ENCODE measurements at regions not wholly inside any gene's neighbourhood (a gene's known extent, or its start where the extent isn't known, plus 50 kb on each side); places are given as distances from the start of the nearest gene placed in this dataset.
"Not testable (repeated sequence)": the region's sequence is repeated elsewhere in the genome, so short reads cannot be mapped to it uniquely, and the experiment has no call there.

DNA sequence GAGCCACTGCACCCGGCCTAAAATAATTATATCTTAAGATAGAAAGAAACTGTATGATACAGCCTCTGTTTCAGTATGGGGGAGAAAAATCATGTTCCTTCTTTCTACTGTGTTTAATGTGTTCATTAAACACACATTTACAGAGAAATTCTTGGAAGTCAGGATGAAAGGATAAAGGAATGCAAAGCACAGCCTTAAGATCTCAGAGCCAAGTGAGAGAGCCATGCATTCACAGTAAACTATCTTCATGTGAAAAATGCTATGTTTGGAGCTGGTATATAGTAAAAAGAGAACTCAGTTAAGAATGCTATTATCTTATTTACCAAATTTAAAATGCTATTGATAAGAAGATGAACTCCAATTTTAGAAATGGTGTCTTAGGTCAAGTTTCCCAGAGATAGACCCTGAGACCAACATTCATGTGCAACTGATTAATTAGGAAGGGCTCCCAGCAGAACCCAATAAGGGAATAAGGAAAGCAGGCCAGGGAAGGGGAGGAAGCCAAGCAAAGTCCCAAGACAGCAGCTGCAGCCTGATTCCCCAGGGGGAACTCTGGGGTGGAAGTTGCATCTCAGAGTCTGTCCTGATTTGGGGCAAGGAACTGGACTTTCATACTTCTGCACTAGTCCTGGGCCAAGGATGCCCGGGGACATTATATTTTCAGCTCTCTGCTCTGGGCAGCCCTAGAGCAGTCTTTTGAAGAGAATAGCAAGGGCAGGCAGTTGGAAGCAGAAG is 130.0 kb upstream of the ZNF648 start:
- DNase-seq: no peak

DNA sequence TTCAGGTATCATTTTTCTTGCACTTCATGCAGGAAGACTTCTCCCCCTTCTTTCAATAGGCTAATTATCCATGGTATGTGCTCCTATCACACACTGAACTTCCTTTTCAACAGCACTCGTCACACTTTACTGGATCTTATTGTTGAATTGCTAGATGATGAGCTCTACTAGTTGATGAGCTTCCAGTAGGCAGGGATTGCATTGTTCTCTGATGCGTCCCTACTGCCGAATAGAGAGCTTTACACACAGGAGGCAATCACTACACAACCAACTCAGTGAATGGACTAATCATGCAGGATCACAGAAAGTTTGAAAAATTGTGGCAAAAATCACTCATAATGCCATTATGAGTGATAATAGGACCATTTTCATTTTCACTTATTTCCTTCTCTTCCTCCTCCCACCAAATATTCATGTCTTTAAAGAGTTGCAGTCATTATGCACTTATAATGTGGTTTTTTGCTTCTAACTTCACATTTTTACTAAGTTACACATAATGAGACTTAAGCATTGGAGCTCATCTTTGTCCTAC is 128.1 kb upstream of the ZNF648 start:
- no peak for DNase-seq

DNA sequence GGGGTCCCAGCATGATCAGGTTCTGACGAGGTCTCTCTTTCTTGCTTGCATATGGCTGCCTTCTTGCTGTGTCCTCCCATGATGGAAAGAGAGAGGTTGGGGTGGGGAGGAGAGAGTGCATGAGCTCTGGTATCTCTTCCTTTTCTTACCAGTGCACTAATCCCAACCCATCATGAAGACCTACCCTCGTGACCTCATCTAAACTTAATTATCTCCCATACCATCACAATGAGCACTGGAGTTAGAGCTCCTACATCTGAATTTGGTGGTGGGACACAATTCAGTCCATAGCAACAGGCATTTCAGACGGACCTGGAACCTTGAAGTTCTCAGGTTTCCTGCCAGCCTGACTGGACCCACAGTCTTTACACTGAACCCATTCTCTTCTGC is 125.2 kb upstream of the ZNF648 start:
- DNase-seq: no peak

DNA sequence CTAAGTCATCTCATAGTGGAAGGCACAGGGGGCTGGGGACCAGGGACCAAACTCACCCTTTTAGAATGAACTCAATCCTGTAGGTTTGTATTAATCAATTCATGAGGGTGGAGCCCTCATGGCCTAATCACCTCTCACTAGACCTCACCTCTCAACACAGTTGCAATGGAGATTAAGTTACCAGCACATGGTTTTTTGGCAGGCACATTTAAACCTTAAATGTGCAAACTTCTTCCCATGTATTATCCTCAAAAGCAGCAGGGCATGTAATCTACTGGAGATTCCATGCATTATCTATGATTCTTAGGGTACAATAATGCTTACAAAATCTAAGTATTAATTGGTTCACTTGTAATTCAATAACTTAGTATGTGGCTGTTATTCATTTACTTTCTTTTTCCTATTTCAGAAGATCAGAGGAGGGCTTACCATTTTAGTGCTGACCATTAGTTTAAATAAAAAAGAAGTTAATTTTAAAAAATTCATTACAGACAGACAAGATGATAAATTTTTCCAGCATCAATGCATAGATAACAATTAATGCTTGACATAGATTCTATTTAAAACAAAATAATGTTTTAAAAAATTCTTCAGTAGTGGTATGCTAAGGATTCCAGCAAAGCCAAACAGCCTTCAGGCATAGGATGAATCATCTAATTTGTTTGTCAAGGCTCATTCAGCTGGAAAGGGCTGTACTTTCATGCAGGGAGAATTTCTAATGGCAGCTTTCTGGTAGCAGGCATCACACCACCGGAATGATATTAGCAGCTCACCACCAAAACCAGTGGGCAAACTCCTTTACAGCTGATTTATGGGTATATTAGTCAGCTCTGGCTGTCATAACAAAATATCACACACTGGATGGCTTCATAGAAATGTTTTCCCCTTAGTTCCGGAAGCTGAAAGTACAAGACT is 124.6 kb upstream of the ZNF648 start:
- DNase-seq: no peak

DNA sequence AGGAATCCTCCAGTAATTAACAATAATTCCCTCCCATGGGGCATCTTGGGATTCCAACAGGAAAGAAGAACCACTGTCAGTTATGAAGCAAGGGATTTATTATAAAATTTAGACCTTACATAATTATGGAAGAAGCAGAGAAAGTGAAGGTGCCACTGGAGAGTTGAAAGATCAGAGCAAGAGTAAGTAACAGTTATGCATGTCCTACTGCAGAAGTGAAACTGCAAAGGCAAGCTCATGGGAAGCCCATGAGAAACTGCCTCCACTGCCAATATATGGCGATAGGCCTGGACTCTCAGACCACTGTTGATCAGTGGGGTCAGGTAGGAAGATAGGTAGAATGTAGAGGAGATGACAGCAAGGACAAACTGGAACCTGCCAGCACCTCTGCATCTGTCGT is 123.6 kb upstream of the ZNF648 start:
- no peak for DNase-seq

DNA sequence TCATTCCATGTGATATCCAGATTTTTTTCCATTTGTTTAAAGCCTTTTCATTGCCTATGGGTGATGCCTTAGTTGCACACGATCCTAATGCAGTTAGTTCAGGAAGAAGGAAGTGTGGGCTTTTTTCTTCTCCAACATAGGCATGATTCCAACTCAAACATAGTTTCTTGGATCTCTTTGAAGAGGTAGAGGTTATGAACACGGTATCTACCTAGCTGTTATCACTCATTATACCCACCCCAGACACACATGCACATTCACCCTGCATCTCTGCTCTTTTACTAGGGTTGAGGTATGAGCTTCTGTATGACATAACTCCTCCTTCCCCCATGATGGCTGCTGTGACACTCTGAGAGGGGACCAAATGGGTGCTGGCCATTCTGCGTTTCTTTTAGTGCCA is 122.1 kb upstream of the ZNF648 start:
- DNase-seq: no peak

DNA sequence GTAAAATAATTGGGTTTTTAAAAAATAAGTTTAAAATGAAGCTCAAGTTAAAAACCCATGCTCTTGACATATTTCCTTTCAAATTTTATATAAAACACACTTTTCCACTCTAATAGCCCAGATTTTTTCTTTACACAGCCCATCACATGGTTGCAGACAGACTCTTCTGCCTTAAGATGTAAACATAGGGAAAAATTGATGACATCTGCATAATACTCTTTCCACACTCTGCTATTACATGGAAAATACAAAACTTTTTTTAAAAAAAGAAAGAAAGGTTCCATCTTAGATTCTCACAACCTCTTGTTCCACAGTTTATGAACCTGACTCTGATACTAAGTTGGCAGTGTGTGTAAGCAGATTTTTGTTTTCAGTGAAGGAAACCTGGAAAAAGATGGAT is 120.8 kb upstream of the ZNF648 start:
- no peak for DNase-seq

DNA sequence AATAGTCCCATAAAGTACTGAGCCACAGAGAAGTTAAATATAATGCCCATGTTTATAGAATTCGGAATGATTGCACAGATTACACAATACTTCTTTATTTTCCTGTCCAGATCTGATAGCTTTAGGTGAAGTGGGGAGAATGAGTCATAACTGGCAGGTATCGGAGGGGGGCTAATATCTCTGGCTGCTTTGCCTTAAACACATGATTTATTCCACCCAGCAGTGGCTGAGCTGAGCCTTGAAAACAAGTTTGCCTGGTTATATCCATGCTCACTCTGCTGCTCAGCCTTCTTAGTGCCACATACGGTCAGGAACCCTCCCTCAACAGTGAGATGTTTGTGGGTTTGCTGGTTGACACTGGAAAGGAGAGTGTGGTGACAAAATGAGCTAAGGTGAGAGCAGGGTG is 119.7 kb upstream of the ZNF648 start:
- DNase-seq: no peak

DNA sequence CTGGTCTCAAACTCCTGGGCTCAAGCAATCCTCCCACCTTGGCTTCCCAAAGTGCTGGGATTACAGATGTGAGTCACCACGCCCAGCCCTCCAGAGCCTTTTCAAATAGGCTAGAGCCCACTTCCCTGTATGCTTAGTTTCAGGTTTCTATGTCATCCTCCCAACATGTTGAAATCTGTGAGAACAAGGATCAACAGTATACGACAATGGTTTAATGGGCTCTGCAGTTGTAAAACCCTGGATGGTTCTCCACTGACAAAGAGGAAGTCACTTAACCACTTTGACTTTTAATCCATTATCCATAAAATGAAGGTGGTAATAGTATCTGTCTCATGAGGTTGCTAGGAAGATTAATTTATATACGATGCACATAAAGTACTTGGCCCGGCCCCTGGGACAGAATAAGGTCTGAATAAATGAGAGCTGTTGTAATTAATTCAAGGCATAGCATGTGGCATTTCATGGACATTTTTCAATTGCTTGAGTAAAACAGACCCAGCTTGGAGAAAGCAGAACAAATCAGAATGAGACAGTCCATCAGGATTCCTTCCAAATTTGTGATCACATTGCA is 113.9 kb upstream of the ZNF648 start:
- DNase-seq: no peak

DNA sequence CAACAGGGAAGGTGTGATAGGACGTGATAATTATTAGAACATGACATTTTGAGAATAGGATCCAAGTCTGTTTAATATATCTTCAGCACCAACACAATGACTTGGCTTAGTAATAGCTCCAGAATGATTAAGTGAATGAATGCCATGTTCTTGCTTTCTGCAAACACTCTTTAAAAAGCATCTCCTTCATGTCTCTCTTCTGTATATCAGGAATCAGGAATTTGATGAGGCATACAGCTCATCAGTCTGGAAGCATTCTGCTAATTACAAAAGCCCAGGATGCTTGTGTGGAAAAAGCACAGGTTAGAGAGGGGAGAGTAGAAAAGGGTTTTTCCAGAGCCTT is 113.0 kb upstream of the ZNF648 start:
- DNase-seq: no peak

DNA sequence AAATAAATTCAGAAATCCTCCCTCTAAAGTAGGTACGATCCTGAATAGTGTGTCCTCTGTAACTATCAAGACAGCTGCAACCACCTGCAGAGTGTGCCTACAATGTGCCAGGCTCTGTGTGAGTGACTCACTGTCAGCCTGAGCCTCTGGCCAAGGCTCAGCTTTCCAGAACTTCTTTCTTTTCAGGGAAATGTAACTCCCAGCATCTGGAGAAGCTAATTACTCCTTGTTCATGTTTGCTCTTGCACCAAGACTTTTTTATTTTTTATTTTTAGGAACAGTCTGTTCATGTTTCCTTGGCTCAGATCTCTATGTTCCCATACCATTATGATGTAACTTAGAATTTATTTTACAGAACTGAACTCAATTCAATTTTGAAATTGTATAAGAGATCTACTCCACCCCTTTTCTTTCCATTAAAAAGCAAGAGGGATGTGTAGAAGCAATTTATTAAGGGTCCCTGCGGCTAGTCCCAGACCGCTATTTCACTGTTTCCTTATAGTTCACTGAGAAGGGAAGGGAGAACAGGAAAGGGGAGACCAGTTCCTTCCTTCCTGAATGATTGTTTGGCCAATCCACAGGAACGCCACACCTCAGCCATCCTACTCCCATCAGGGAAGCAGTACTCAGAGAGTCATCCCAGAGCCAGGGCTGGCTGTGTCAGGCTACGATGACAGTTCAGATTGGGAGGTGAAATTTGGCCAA is 112.4 kb upstream of the ZNF648 start:
- DNase-seq: no peak

DNA sequence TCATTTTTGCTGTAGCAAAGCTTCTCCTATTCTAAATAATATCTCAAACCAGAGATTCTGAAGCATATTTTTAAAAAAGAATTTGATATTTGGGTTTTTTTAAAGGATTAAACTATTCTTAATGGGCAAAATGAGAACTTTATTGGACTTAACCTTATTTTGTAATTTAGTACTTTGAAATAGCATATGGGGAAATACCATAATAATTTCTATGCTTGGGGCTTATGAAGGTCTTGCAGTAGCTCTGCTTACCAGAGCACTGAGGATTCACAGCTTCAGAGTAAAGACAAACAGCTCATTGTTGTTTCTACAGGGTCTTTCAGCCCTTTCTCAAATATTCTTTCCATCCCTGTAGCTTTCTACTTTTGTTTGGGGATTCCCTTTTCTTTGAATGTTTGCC is 111.2 kb upstream of the ZNF648 start:
- no peak for DNase-seq

DNA sequence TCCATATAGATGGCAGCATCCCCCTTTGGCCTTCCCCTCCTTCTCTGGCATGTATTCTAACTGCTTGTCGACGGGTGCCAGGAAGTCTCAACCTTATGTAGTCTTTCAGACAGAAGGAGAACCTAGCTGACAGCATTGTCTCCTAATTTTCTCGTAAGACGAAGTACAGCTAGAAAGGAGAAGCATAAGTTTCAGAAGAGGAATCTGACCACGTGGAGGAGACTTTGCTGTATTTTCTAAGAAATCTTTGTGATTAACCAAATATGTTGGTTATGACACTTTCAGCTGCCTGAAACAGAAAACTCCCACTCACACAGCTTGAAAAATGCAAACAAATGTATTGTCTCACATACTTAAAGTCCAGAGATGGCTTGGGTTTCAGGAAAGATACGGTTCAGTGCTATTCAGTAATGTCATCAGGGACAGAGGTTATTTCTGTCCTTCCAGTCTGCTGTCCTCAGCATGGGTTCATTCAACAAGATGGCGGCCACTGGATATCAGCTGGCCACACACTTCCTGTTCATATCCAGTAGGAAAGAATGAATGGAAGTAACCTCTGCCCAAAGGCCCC is 109.5 kb upstream of the ZNF648 start:
- no peak for DNase-seq

DNA sequence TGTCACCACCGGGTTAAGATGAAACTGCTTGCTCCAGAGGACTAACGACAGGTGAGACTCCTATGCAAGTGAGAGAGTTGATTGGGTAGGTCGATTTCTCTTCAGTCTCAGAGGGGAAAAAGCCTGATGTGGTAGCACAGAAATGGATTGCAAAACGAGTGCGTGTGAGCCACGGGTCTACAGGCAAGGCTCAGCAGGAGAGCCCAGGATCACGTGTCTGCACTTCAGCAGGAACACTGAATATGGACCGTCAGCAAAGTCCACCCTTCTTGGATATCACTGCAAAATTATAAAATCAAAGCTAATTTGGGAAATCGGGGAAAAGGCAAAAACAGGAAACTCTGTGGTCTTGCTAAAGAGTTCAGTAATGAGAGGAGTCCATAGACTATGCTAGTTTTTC is 107.7 kb upstream of the ZNF648 start:
- DNase-seq: no peak

DNA sequence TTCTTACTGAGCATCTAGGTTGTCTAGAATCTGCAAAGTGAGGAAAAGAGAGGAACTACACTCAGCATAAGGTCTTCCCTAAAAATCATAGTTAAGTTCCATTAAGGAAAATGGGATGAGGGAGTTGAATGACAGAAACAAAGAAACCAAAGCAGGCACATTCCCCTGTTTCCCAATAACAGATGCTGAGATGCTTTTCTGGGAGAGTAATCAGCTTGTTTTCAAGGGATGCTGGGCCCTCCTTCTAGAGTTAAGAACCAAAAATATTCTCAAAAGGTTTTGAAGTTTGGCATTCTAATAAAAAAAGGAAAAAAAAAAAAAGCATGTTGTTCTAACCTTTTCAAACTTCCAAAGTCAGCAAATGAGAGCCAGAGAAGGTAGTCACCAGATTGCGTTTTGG is 105.2 kb upstream of the ZNF648 start:
- DNase-seq: no peak

DNA sequence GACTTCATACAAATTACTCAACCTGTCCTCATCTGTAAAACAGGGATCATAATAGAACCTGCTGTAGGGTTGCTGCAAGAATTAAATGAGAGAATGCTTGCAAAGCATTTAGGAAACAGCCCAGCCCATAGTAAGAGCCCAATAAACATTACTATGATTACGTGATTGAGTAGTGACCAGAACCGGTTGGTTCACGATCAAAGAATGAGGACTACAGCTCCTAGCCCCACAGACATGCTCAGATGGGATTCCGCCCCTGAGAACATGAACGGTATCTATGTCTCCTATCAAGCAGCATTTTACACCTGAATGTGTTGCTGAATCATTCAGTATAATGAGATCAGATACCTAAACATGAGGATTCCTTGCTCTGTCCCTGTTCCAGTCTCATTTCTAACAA is 104.8 kb upstream of the ZNF648 start:
- DNase-seq: no peak

DNA sequence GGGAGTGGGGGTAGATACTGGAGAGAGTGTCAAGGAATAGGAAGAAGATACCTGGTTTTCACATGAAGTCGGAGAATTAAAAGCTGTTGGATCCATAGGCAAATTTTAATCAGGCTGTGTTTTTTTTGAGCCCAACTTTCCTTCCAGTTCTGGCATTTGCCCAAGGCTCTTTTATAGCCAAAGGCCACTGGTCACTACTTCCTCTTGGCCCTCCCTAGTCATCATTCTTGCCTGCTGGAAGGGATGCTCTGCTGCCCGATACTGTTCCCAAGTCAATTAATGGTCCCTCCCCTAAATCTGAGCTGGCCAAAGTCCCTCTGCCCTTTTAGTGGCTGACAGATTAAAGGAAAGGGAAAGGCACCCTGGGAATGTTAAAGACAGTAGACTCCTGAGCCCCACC is 102.8 kb upstream of the ZNF648 start:
- DNase-seq: no peak

DNA sequence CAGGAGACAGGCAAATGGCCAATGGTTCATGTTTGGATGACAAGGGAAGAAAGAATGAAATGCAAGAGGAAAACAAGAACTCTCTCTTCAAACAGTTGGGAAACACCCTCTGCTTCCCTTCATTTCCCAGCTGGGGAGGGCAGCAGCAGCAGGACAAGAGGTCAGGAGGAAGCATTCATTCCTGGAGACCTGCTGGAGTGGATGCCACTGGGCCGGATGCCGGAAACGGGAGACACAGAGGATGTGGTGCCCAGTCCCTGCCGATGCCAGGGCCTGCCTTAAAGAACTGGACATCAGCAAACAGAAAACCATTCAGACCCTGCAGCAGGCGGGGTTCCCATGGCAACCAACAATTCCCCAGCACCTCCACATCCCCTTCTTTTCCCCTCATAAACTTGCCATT is 102.3 kb upstream of the ZNF648 start:
- DNase-seq: no peak

DNA sequence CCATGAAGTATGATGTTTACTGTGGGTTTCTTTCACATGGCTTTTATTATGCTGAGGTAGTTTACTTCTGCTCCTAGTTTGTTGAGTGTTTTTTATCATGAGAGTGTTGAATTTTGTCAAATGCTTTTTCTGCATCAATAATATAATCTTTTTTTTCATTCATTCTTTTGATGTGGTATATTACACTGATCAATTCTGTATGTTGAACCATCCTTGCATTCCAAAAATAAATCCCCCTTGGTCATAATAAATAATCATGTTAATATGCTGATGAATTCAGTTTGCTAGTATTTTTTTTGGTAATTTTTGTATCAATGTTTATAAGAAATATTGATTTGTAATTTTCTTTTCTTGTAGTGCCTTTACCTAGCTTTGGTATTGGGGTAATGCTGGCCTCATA is 97.9 kb upstream of the ZNF648 start:
- DNase-seq: no peak

DNA sequence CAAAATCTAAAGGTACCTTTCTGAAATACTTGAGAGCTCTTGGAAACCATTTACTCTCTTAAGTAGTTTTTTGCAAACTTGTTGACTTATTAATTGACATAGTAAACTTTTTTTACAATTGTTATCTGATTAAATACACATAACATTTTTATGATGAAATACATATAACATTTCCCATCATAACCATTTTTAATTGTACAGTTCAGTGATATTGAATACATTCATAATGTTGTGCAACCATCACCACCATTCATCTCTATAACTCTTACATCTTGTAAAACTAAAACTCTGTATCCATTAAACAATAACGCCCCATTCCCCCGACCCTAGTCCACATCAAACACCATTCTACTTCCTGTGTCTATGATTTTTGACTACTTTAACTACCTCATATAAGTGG is 95.7 kb upstream of the ZNF648 start:
- no peak for DNase-seq

DNA sequence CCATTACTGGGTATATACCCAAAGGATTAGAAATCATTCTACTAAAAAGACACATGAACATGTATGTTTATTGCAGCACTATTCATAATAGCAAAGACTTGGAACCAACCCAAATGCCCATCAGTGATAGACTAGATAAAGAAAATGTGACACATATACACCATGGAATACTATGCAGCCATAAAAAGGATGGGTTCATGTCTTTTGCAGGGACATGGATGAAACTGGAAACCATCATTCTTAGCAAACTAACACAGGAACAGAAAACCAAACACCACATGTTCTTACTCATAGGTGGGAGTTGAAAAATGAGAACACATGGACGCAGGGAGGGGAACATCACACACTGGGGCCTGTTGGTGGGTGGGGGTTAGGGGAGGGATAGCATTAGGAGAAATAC is 92.9 kb upstream of the ZNF648 start:
- DNase-seq: not testable (repeated sequence)

DNA sequence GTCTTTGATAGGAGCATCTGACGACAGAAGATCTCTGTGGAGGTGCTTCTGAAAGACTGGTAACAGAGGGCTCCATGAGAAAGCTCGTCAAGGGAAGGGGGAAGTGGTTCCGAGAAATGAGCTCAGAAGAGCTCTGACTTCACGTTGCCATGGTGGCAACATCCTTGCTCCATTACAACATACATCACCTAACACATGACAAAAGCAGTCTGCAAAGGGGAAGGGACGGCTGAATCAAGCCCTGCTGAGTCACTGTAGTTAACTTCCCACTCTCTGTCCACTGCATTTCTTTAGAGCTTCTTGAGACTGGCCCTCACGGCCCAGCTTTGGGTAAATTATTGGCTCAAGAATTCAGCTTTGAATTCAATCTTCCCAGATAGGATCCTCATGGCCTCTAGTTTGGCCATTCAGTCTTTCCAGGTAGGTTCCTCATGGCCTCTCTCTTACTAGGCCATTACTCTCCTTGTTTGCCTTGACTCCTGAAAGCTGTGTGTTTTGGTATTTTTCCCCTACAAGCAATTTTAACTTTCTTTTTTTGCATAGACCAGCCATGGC is 88.0 kb upstream of the ZNF648 start:
- DNase-seq: no peak

DNA sequence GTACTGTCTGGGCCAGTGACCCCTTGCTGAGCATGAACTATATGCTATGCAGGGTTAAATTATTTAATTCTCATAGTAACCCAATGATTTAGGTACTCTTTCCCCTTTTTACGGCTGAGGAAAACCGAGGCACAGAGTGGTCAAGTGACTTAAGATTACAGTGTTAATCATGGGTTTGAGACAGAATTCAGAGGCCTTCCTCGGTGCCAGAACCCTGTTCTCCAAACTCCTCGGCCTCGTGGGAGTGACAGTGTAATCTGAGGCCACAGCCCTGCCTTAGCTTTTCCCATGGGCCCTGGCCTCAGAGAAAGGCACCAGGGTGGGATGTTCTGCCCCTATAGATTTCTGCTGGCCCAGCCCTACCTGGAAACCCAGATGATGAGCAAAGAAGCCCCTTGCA is 86.4 kb upstream of the ZNF648 start:
- no peak for DNase-seq

Data from effector CD4-positive, alpha-beta T cell (primary cell).